KMS-11 (cell line): ENCODE measurements at regions not wholly inside any gene's neighbourhood (a gene's known extent, or its start where the extent isn't known, plus 50 kb on each side); places are given as distances from the start of the nearest gene placed in this dataset.

Experiments used
- H2AFZ ChIP-seq: fragments of 200-600 bp; sonication (generic); 2 replicates; pipeline ENCODE4 v1.6.1; 2016; ENCODE audit warnings: antibody characterized with exemption, mixed run types, low read depth
- H3K27ac ChIP-seq: fragments of 200-600 bp; sonication (generic); 2 replicates; pipeline ENCODE4 v1.6.1; 2016; ENCODE audit warnings: mild to moderate bottlenecking, mixed run types
- H3K27me3 ChIP-seq: fragments of 200-600 bp; sonication (generic); 2 replicates; pipeline ENCODE4 v1.6.1; 2017; ENCODE audit warnings: mild to moderate bottlenecking, low read depth, mixed run types, moderate library complexity; ENCODE audit not compliant: insufficient read depth
- H3K36me3 ChIP-seq: fragments of 200-600 bp; sonication (generic); 2 replicates; pipeline ENCODE4 v1.6.1; 2017; ENCODE audit warnings: mild to moderate bottlenecking, mixed run types; ENCODE audit not compliant: insufficient read depth
- H3K4me1 ChIP-seq: fragments of 200-600 bp; sonication (generic); 2 replicates; pipeline ENCODE4 v1.6.1; 2016; ENCODE audit warnings: mild to moderate bottlenecking, low read depth, mixed run types; ENCODE audit not compliant: poor library complexity, severe bottlenecking
- H3K4me2 ChIP-seq: fragments of 200-600 bp; sonication (generic); 2 replicates; pipeline ENCODE4 v1.7.0; 2016; ENCODE audit warnings: mild to moderate bottlenecking, mixed run types
- H3K4me3 ChIP-seq: fragments of 200-600 bp; sonication (generic); IDR thresholded peaks from 2 replicates; pipeline ENCODE4 v1.6.1; 2017; ENCODE audit warnings: low read depth, low read length, mixed read lengths; ENCODE audit not compliant: insufficient read depth
- H3K79me2 ChIP-seq: fragments of 200-600 bp; sonication (generic); 2 replicates; pipeline ENCODE4 v1.6.1; 2016; ENCODE audit warnings: low read depth, mixed run types; ENCODE audit not compliant: insufficient read depth
- H3K9ac ChIP-seq: fragments of 200-600 bp; sonication (generic); 2 replicates; pipeline ENCODE4 v1.6.1; 2016; ENCODE audit warnings: mild to moderate bottlenecking, mixed run types
- H4K20me1 ChIP-seq: fragments of 200-600 bp; sonication (generic); 2 replicates; pipeline ENCODE4 v1.6.1; 2016; ENCODE audit warnings: mild to moderate bottlenecking, mixed run types; ENCODE audit not compliant: insufficient read depth
- TF ChIP-seq, protein P1 (sequence below): fragments of 200-600 bp; sonication (generic); conservative IDR thresholded peaks from 2 replicates; pipeline ENCODE4 v1.6.1; 2017; ENCODE audit warnings: low read depth, mild to moderate bottlenecking, antibody characterized with exemption, low read length, moderate library complexity, mixed read lengths

DNA sequence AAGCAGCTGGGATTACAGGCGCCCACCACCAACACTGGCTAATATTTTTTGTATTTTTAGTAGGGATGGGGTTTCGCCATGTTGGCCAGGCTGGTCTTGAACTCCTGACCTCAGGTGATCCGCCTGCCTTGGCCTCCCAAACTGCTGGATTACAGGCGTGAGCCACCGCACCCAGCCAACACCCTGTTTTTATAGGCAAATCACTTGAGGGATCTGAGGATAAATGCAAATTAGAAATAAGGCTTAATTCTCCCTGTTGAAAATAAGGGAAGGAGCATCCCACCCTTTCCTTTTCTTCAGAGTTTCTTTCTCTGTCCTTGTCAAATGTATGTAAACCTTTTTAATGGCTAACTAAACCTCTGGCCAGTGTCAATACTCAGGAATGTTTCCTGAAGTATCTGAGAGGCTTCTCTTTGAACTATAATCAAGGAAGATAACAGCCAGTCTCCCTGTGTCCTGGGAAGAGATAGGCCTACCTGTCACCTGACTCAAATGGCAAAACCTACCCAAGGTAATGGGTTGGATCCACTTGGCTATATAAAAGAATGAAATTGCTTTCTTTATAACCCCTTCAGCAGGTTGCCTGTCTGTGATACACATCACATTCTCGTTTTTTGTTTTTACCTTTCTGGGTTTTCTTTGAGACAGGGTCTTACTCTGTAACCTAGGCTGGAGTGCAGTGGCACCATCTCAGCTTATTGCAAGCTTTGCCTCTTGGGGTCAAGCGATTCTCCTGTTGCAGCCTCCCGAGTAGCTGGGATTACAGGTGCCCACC is 64.5 kb upstream of the TNFAIP3 start:
- Histone ChIP-seq H3K9ac (no peak overlapping the region), H3K27me3 (no peaks in the 10 kb centered on the region), H3K4me2 (no peak overlapping the region), H3K36me3 (no peaks in the 10 kb centered on the region), H3K27ac (no peak overlapping the region), H3K4me1 (peaks cover 27% of the 10 kb centered on the region), H3K79me2 (no peaks in the 10 kb centered on the region), H4K20me1 (no peaks in the 10 kb centered on the region), H3K4me3 (no peak overlapping the region), H2AFZ (no peak overlapping the region)
- TF ChIP-seq, protein P1, sequence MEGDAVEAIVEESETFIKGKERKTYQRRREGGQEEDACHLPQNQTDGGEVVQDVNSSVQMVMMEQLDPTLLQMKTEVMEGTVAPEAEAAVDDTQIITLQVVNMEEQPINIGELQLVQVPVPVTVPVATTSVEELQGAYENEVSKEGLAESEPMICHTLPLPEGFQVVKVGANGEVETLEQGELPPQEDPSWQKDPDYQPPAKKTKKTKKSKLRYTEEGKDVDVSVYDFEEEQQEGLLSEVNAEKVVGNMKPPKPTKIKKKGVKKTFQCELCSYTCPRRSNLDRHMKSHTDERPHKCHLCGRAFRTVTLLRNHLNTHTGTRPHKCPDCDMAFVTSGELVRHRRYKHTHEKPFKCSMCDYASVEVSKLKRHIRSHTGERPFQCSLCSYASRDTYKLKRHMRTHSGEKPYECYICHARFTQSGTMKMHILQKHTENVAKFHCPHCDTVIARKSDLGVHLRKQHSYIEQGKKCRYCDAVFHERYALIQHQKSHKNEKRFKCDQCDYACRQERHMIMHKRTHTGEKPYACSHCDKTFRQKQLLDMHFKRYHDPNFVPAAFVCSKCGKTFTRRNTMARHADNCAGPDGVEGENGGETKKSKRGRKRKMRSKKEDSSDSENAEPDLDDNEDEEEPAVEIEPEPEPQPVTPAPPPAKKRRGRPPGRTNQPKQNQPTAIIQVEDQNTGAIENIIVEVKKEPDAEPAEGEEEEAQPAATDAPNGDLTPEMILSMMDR = no peak

DNA sequence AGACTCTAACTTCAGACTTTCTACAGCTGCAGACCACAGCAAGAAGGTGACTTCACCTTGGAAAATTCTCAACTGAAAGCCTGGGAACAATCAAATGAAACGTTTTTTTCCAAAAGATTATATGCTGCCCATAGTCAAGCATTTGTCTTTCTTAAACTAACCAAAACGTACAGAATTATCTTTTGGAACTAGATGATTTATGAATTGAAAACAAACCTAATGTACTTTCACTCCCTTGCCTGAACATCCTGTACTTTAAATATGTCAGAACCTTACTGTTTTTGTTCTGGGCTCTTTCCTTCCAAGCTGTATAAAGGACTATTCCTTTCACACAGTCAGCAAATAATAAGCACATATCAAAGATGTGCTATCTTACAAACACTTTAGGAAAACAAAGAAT is 62.4 kb upstream of the TNFAIP3 start:
- H2AFZ ChIP-seq = no peak overlapping the region

DNA sequence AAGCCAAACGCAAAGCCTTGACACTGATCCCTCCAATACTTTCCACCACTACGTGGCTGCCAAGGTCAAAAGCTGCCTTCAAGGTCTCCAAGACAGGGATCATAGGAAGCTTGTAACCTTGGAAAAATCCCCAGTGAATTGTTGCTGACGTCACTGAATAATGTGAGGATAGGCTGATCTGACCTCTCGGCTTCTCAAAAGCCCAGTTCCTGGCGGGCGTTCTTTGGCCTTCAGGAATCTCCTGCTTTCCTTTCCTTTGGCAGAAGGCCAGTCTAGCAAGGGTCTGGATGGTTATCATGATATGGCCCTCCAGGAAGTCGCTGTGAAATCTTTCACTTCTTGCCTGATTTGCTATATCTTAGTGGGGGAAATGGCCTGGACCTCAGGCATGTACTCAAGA is 61.4 kb upstream of the TNFAIP3 start:
- Histone ChIP-seq H3K27me3 (no peaks in the 10 kb centered on the region), H3K36me3 (no peaks in the 10 kb centered on the region), H3K4me3 (no peak overlapping the region), H3K9ac (no peak overlapping the region), H4K20me1 (no peaks in the 10 kb centered on the region), H3K4me1 (peaks cover under 1% of the 10 kb centered on the region), H3K27ac (no peak overlapping the region), H3K79me2 (no peaks in the 10 kb centered on the region), H3K4me2 (no peak overlapping the region), H2AFZ (no peak overlapping the region)
- TF ChIP-seq, protein P1 = no peak

More for the DNA sequence above, 62.4 kb upstream of the TNFAIP3 start:
- H3K27me3 ChIP-seq = no peaks in the 10 kb centered on the region
- no peaks in the 10 kb centered on the region for H3K36me3 ChIP-seq
- H3K27ac ChIP-seq = no peak overlapping the region
- H3K4me1 ChIP-seq = peaks cover 11% of the 10 kb centered on the region
- no peak overlapping the region for H3K9ac ChIP-seq
- no peak overlapping the region for H3K4me3 ChIP-seq
- no peaks in the 10 kb centered on the region for H4K20me1 ChIP-seq
- H3K4me2 ChIP-seq = no peak overlapping the region
- TF ChIP-seq, protein P1 = no peak
- H3K79me2 ChIP-seq = no peaks in the 10 kb centered on the region

DNA sequence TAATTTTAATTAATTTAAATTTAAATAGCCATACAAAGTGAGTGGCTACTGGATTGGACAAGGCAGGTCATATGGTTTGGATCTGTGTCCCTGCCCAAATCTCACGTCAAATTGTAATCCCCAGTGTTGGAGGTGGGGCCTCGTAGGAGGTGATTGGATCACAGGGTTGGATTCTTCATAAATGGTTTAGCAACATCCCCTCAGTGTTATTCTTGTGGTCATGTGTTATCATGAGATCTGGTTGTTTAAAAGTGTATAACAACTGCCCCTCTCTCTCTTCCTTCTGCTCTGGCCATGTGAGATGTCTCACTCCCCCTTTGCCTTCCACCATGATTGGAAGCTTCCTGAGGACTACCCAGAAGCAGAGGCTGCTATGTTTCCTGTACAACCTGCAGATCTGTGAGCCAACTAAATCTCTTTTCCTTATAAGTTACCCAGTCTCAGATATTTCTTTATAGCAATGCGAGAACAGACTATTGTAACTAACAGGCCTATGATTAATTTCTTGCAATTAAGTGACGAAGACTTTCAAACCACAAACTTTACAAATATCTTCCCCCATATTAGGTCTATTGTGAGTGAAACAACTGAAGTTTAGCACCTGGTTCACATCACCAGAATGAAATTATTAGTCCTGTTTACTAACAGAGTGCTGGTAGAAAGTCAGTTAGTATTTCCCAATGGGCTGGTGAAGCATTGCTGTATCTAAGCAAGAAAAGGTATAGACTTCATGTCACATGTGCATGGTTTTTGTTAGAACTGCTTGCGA is 60.0 kb upstream of the TNFAIP3 start:
- Histone ChIP-seq H3K27me3 (no peaks in the 10 kb centered on the region), H3K79me2 (no peaks in the 10 kb centered on the region), H3K36me3 (no peaks in the 10 kb centered on the region), H3K4me2 (no peak overlapping the region), H3K9ac (no peak overlapping the region), H3K27ac (no peak overlapping the region), H4K20me1 (no peaks in the 10 kb centered on the region), H2AFZ (no peak overlapping the region), H3K4me3 (no peak overlapping the region), H3K4me1 (no peaks in the 10 kb centered on the region)
- TF ChIP-seq, protein P1 = no peak
